Neural cell (in vitro differentiated cells): ENCODE measurements at regions not wholly inside any gene's neighbourhood (a gene's known extent, or its start where the extent isn't known, plus 50 kb on each side); places are given as distances from the start of the nearest gene placed in this dataset.

Experiments used
- H2AFZ ChIP-seq: fragments of 200-600, 300-800 bp; sonication (generic), shearing (Covaris generic); 2 replicates; pipeline ENCODE4 v1.6.0; 2014; ENCODE audit warnings: low read depth, mild to moderate bottlenecking, antibody characterized with exemption, low read length, moderate library complexity
- H3F3A ChIP-seq: fragments of 200-600 bp; shearing (Covaris generic); 2 replicates; pipeline ENCODE4 v1.6.1; 2016; ENCODE audit warnings: mild to moderate bottlenecking, moderate library complexity, mixed read lengths, antibody characterized with exemption, low read length; ENCODE audit not compliant: insufficient read depth, poor library complexity, severe bottlenecking
- H3K27ac ChIP-seq: fragments of 200-600, 300-800 bp; sonication (generic), shearing (Covaris generic); 2 replicates; pipeline ENCODE4 v1.5.1; 2014; ENCODE audit warnings: mild to moderate bottlenecking, low read length, moderate library complexity
- H3K27me3 ChIP-seq: fragments of 300-800, 200-600 bp; sonication (generic), shearing (Covaris generic); 2 replicates; pipeline ENCODE4 v1.6.0; 2014; ENCODE audit warnings: mild to moderate bottlenecking, low read depth, low read length, moderate library complexity; ENCODE audit not compliant: insufficient read depth
- H3K36me3 ChIP-seq: fragments of 300-800, 200-600 bp; sonication (generic), shearing (Covaris generic); 2 replicates; pipeline ENCODE4 v1.5.1; 2014; ENCODE audit warnings: mild to moderate bottlenecking, antibody characterized with exemption, low read length, moderate library complexity; ENCODE audit not compliant: insufficient read depth
- H3K4me2 ChIP-seq: fragments of 300-800, 200-600 bp; sonication (generic), shearing (Covaris generic); 2 replicates; pipeline ENCODE4 v1.6.0; 2014; ENCODE audit warnings: mild to moderate bottlenecking, low read length
- H3K4me3 ChIP-seq: fragments of 300-800, 200-600 bp; sonication (generic), shearing (Covaris generic); 2 replicates; pipeline ENCODE4 v1.5.1; 2014; ENCODE audit warnings: mild to moderate bottlenecking, low read length, moderate library complexity
- H3K79me2 ChIP-seq: fragments of 200-600 bp; shearing (Covaris generic); replicated peaks from 2 replicates; pipeline ENCODE4 v1.6.0; 2014; ENCODE audit warnings: mild to moderate bottlenecking, low read length, moderate library complexity; ENCODE audit not compliant: insufficient read depth
- H3K9ac ChIP-seq: fragments of 300-800, 200-600 bp; sonication (generic), shearing (Covaris generic); 2 replicates; pipeline ENCODE4 v1.6.1; 2016; ENCODE audit warnings: mild to moderate bottlenecking, low read length, mixed read lengths
- H3K9me2 ChIP-seq: fragments of 200-600 bp; shearing (Covaris generic); 2 replicates; pipeline ENCODE4 v1.6.1; 2016; ENCODE audit warnings: mild to moderate bottlenecking, low read length, mixed read lengths; ENCODE audit not compliant: insufficient read depth
- H3K9me3 ChIP-seq: fragments of 200-600, 300-800 bp; sonication (generic), shearing (Covaris generic); 2 replicates; pipeline ENCODE4 v1.6.1; 2016; ENCODE audit warnings: mild to moderate bottlenecking, mixed run types, low read length, moderate library complexity, mixed read lengths
- H4K20me1 ChIP-seq: fragments of 200-600 bp; shearing (Covaris generic); 2 replicates; pipeline ENCODE4 v1.6.1; 2016; ENCODE audit warnings: mild to moderate bottlenecking, mixed run types; ENCODE audit not compliant: insufficient read depth
- CTCF ChIP-seq: fragments of 450-650 bp; IDR thresholded peaks from 2 replicates; pipeline ENCODE4 v1.5.1; 2014; ENCODE audit warnings: antibody characterized with exemption, mild to moderate bottlenecking, moderate library complexity; ENCODE audit not compliant: poor library complexity, severe bottlenecking
- EP300 ChIP-seq: fragments of 450-650 bp; conservative IDR thresholded peaks from 2 replicates; pipeline ENCODE4 v1.6.1; 2014; ENCODE audit warnings: antibody characterized with exemption, mild to moderate bottlenecking, moderate library complexity; ENCODE audit not compliant: poor library complexity, severe bottlenecking
- EZH2 ChIP-seq: fragments of 200-600, 300-800 bp; shearing (Covaris generic), sonication (generic); IDR thresholded peaks from 2 replicates; pipeline ENCODE4 v1.6.1; 2014; ENCODE audit warnings: antibody characterized with exemption, low read length, borderline replicate concordance, mild to moderate bottlenecking; ENCODE audit not compliant: insufficient read depth, poor library complexity, severe bottlenecking
- MXI1 ChIP-seq: fragments of 450-650 bp; conservative IDR thresholded peaks from 2 replicates; pipeline ENCODE4 v1.6.1; 2014; ENCODE audit warnings: antibody characterized with exemption, mild to moderate bottlenecking; ENCODE audit not compliant: poor library complexity, severe bottlenecking
- POLR2AphosphoS5 ChIP-seq: IDR thresholded peaks from 2 replicates; pipeline ENCODE4 v1.6.1; 2012
- RAD21 ChIP-seq: fragments of 450-650 bp; conservative IDR thresholded peaks from 2 replicates; pipeline ENCODE4 v1.6.1; 2014; ENCODE audit warnings: antibody characterized with exemption, mild to moderate bottlenecking, moderate library complexity
- REST ChIP-seq: IDR thresholded peaks from 2 replicates; pipeline ENCODE4 v1.6.1; 2012; ENCODE audit warnings: borderline replicate concordance
- SMC3 ChIP-seq: fragments of 450-650 bp; conservative IDR thresholded peaks from 2 replicates; pipeline ENCODE4 v1.6.1; 2014; ENCODE audit warnings: antibody characterized with exemption, mild to moderate bottlenecking, moderate library complexity; ENCODE audit not compliant: poor library complexity
- TAF1 ChIP-seq: IDR thresholded peaks from 2 replicates; pipeline ENCODE4 v1.6.1; 2012; ENCODE audit warnings: low read depth

GRCh38 chr5:112594095-112594850 lies 143.4 kb upstream of the APC start:
- Histone ChIP-seq H3K9me3 (no peaks in the 10 kb centered on the region), H2AFZ (no peak overlapping the region), H3K27me3 (no peaks in the 10 kb centered on the region), H3K79me2 (no peaks in the 10 kb centered on the region), H3K36me3 (no peaks in the 10 kb centered on the region), H3F3A (no peaks in the 10 kb centered on the region), H4K20me1 (no peaks in the 10 kb centered on the region), H3K27ac (peak overlapping the region; percentile 26), H3K4me2 (no peak overlapping the region), H3K4me3 (no peak overlapping the region), H3K9me2 (no peaks in the 10 kb centered on the region), H3K9ac (peak overlapping the region; percentile 20)
- TF ChIP-seq RAD21, result no peak
- TF ChIP-seq TAF1, result no peak
- no peak for TF ChIP-seq POLR2AphosphoS5
- TF ChIP-seq EP300, result no peak
- no peak for TF ChIP-seq EZH2
- TF ChIP-seq SMC3, result no peak
- TF ChIP-seq REST, result no peak
- no peak for TF ChIP-seq CTCF
- TF ChIP-seq MXI1, result no peak

- H3K79me2 ChIP-seq, result no peaks in the 10 kb centered on the region
- H3K27ac ChIP-seq, result no peak overlapping the region
- no peaks in the 10 kb centered on the region for H3F3A ChIP-seq
- no peaks in the 10 kb centered on the region for H3K27me3 ChIP-seq
- H3K4me3 ChIP-seq, result no peak overlapping the region
- no peaks in the 10 kb centered on the region for H3K9me2 ChIP-seq
- no peak overlapping the region for H2AFZ ChIP-seq
- no peak overlapping the region for H3K9ac ChIP-seq
- H3K9me3 ChIP-seq, result no peaks in the 10 kb centered on the region
- H3K36me3 ChIP-seq, result no peaks in the 10 kb centered on the region
- H4K20me1 ChIP-seq, result no peaks in the 10 kb centered on the region
- no peak overlapping the region for H3K4me2 ChIP-seq
- TF ChIP-seq TAF1 (no peak), EZH2 (no peak), RAD21 (no peak), POLR2AphosphoS5 (no peak), SMC3 (no peak), MXI1 (no peak), REST (no peak), CTCF (no peak), EP300 (no peak)
Measured at GRCh38 chr5:112594941-112595340, 142.7 kb upstream of the APC start.
